NOMO-1 treated with DMSO at 0.1 percent for 48 hours (cell line): ENCODE measurements at regions not wholly inside any gene's neighbourhood (a gene's known extent, or its start where the extent isn't known, plus 50 kb on each side); places are given as distances from the start of the nearest gene placed in this dataset.

Source experiments
- DNase-seq: peaks from one replicate; lab custom pipeline; 2025; ENCODE audit not compliant: unreplicated experiment; lab: John Stamatoyannopoulos, UW

GRCh38 chr7:35508623-35509400 lies 186.1 kb downstream of the HERPUD2 start:
- no peak for DNase-seq

DNA sequence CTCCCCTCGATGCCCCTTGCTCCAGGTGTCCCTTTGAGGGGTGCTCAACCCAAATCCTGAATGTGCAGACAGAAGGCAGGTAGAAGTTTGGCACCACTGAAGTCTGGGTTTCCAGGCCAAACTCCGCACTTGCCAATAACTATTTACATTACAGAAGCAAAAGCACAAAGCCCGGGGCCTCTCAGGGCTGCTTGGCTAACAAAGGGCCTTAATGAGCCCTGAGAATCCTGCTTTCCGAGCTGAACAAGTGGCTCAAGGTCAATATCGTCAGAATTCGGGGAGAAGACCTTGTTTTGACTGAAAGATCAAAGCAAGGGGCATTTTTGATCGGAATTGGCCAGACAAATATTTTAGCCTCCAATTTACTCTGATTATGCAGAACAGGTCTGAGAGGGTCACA lies 189.9 kb downstream of the HERPUD2 start:
- DNase-seq = no peak

GRCh38 chr7:35504365-35504764 lies 190.6 kb downstream of the HERPUD2 start:
- no peak for DNase-seq

GRCh38 chr7:35501681-35502080 lies 193.3 kb downstream of the HERPUD2 start:
- no peak for DNase-seq

GRCh38 chr7:35499226-35499625 lies 195.7 kb downstream of the HERPUD2 start:
- no peak for DNase-seq

- no peak for DNase-seq
Observed at GRCh38 chr7:35498416-35498815, 196.5 kb downstream of the HERPUD2 start.

- no peak for DNase-seq
Observed at GRCh38 chr7:35495844-35496243, 199.1 kb downstream of the HERPUD2 start.

DNA sequence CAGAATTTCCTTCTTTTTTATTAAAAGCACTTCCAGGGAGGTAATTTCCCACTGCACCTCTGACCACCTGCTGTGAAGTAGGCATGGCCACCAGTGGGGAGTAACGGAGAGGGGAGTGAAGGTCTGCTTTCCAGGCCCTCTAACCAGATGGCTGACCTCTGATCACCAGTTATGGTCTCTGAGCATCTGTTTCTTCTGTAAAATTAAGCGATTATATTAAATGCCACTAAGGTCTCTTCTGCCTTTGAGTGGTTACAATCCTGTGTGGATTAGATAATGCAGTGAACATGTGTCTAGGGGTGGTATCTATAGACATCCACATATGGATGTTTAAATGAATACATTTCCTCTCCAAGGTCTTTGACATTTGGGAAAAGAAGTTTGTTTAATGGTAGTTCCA lies 199.6 kb downstream of the HERPUD2 start:
- DNase-seq = no peak

DNA sequence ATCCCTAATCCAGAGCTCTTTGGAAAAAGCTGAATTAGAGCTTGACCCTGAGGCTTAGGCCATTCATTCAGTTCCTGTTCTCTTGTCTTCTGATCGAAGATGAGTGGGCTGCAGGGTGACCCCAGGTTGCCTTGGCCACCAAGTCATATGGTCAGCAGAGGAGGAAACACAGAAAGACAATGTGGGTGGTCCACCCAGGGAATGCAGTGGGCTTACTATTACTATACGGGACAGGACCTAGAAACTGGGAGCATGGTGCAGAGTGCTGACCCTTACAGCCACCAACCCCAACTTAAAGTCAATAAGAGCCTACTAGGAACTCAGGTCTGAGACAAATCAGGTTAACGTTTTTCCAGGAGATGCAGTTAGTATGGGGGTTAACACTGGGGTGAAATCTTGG lies 200.5 kb downstream of the HERPUD2 start:
- DNase-seq = no peak

- no peak for DNase-seq
Observed at GRCh38 chr7:35492451-35493175, 202.3 kb downstream of the HERPUD2 start.

GRCh38 chr7:35491233-35491632 lies 203.7 kb downstream of the HERPUD2 start:
- DNase-seq = no peak

- DNase-seq = no peak
Observed at GRCh38 chr7:35487841-35488240, 207.1 kb downstream of the HERPUD2 start.

DNA sequence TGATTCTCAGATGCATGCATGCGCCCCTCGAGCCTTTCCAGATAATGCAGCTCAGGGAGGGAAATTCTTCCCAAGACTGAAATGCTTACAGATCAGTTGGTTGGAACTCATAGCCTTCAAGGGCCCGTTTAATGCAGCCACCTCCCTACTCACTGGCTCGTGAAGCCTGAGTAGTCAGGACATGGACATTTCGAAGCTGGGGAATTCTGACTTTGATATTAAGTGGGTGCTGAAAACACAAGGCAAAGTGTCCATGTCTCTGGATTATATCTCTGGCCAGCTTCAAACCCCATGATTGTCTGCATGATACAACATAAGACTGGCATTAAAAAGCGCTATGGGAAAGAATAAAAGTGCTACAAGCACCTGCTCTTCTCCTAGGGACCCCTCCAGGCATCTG lies 207.5 kb downstream of the HERPUD2 start:
- no peak for DNase-seq

DNA sequence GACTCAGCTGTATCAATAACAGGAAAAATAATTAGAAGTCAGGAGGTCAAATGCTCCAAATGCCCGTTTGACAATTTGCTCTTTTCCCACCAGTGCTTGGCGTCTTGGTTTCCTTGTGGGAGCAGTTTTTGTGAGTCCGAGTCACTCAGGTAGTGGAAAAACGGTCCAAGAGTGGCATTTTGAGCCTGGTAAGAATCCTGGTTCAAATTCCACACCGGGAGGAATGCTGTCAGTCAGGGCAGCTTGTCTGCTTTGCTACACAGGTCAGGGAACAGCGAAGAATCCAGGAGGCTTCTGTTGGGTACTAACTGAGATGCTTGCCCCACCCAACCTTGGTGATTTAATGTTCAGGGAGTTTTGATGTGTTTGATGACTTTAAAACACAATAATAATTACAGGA lies 209.5 kb downstream of the HERPUD2 start:
- no peak for DNase-seq

- DNase-seq = no peak
Observed at GRCh38 chr7:35483568-35483967, 211.4 kb downstream of the HERPUD2 start.

GRCh38 chr7:35482231-35482630 lies 212.7 kb downstream of the HERPUD2 start:
- no peak for DNase-seq

- DNase-seq = no peak
Observed at GRCh38 chr7:35480806-35481205, 214.1 kb downstream of the HERPUD2 start.

DNA sequence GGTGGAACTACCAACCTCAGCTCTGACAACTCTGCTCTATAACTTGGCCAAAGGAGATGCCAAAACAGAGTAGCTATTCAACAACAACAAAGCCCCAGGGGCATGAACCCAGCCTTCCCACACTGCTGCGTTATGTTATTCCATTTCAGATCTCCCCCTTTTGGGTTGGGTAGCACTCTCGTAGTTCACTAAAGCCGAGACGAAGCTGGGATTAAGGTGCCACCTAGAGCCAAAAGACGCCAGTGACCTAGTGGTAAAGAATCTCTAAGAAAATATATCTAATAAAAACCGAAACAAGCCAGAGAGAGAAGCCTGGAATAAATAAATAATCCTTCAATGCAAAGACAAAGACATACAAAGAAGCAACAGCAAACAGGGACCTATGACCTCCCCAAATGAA lies 217.3 kb downstream of the HERPUD2 start:
- no peak for DNase-seq

DNA sequence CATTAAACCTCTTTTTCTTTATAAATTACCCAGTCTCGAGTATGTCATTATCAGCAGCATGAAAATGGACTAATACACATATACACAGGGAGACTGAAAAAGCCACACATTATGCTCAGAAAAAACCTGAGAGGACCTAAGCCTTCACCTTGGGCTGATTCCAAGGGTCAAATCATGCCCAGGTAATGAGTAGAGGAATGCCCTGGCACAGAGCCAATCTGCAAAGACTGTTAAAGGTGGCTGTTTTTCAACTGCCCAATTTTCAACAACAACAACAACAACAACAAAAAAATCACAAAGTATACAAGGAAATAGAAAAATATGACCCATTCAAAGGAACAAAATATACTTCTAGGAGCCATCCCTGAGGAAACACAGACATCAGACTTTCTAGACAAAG lies 220.2 kb upstream of the TBX20 start:
- DNase-seq = no peak

DNA sequence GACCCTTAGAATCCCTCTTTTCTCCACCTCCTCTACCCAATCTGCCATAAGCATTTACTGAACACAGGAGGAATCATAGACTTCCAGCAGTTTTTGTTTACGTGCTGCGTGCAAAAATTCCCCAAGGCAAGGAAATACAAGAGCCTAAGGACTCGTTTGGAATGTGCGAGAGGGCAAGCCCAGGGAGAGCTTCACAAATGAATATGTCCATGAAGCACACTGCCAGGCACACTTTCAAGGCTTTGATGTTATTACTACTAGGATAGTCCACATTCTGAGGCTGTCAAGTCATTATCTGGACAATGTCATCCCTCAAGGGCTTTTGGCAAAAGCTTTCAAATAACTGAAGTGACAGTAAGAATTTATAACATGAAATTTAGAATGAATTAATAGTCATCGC lies 214.7 kb upstream of the TBX20 start:
- no peak for DNase-seq

DNA sequence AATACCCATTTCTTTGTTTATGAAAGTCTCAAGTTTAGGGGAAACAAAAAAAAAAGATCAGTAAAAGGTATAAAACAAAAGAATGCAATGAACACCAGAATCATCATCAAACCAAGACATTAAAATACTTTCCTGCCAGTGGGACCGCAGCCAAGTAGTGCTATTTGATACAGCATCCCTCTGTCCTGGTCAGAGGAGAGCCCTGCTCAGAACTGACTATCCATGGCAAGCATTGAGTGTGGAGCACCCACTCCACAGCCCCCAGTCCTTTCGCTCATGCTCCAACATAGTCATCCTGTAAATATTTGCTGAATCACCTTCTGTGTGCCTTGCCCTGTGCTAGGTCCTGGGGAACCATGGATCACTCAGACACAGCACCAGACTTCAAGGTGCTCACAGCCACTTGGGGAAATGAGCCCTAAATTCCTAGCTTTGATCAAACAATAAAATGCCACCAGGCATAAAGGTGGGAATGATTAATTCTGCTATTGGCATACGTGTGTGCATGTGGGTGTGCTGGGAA lies 213.6 kb upstream of the TBX20 start:
- DNase-seq = no peak

- DNase-seq = no peak
Observed at GRCh38 chr7:35465791-35466336, 212.0 kb upstream of the TBX20 start.
